Stimulated activated CD4-positive, alpha-beta T cell treated with anti-CD3 and anti-CD28 coated beads, Interleukin-1b, Interleukin-23, amount 100 ng/mL, for 48 hours (primary cell): ENCODE measurements at regions not wholly inside any gene's neighbourhood (a gene's known extent, or its start where the extent isn't known, plus 50 kb on each side); places are given as distances from the start of the nearest gene placed in this dataset.
A peak's percentile ranks its signal among the peaks of the same experiment; 100 is the strongest.
"Not testable (repeated sequence)": the region's sequence is repeated elsewhere in the genome, so short reads cannot be mapped to it uniquely, and the experiment has no call there.

Experiments
- DNase-seq: peaks from one replicate; pipeline ENCODE4 v3.0.0-alpha.2; 2020

DNA sequence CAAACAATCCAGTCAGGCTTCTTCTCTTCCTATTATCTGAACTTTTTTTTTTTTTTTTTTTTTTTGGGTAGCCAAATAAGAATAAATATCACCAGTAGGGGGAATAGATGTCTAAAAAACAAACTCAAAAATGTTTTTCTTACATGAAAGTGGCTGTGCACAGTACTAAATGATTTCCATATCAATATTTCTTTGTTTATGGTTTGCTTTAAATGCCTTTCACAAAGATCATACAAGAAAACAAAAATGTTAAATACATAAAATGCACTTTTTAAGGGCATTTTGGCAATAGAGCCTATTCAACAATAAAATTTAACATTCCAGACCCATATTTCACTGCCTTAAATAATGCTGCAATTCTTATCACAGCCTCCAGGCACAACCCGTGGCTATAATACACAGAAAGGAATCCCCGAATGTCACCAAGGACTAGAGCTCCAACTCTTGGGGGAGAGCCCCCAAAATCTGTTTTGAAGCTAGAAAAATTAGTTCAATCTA is 91.1 kb upstream of the TBCA start:
- no peak for DNase-seq

DNA sequence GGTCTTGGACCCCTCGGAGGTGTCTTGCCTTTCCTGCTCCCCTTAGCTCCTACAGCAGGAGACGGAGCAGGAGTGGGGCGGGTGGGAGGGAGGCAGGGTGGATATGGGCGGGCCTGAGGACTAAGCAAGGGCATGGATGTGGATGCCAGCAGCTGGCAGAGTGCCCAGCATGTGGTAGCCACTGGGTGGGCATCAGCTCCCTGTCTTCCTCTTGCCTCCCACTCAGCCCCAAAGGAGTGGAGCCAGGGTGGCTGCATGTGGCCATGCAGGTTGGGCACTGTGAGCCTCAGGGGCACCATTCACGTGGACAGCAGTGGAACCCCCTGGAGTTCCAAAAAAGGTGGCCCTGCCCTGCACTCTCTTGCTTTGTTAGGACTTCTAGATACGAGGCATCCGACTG is 90.1 kb upstream of the TBCA start:
- no peak for DNase-seq

DNA sequence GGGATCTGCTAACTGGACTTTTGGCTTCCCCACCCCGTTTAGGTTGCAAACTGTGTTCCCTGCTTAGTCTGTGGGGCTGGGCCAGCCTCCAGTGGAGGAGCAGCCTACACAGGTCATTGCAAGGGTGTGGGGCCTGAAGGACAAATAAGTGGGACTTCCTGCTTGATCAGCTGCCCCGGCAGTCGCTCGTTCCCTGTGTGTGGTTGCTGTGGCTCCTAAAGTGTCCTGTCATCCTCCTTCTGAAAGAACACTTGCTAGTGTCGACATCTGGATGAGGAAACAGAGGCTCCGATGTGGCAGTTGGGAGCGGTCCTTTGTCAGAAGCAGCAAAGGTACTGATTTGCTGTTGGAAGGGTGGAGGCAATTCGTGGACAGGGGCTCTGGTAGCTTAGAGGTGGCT is 88.9 kb upstream of the TBCA start:
- DNase-seq, result no peak

DNA sequence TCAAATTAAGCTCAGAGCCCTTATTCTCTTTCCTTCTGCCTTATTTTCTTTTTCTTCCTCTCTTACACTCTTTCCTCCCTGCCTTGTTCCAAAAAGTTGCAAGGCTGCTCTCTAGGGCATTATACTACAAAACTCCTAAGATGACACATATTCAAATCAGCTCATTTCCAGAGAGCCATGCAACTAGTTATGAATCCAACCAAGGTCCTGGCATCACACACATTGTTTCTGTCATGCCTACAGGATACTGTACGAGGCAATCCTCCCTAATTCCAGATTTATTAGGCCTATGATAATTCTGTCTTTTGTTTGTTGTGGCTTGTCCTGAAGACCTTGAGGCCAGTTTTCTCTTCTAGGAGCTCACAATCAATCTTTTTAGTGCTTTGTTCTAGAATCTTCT is 87.0 kb upstream of the TBCA start:
- DNase-seq, result no peak

DNA sequence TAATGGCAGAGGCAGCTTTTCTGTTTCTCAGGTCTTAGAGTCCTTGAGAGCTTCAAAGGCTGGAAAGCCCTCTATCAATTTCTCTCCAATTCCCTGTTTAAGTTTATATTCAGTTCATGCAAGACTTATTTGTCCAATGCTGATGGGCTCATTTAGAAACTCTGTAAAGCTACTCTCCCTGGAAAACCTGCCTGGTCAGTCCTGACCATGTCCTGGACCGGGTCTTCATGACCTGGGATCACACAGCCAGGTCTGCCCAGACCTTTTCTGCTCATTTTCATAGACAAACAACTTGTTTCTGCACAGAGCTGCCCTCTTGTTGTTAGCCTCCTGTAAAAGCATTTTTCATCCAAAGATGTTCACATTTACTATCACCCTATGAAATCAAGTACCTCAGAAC is 85.4 kb upstream of the TBCA start:
- no peak for DNase-seq

DNA sequence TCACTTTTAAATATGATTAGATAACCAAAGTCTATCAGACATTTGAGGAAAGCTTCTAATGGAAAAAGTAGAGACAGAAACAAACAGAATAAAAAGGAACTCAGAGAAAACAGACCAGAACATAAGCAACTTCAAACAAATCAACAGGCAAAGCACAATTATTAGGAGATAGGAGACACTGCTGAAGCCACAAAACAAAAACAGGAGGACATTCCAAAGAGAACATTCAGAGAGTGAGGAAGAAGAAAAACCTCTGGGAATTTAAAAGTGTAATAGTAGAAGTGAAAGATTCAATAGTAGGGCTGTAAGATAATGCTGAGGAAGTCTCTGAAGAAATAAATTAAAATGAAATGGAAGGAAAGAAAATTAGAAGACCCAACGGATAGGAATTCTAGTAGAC is 83.2 kb upstream of the TBCA start:
- DNase-seq, result no peak

DNA sequence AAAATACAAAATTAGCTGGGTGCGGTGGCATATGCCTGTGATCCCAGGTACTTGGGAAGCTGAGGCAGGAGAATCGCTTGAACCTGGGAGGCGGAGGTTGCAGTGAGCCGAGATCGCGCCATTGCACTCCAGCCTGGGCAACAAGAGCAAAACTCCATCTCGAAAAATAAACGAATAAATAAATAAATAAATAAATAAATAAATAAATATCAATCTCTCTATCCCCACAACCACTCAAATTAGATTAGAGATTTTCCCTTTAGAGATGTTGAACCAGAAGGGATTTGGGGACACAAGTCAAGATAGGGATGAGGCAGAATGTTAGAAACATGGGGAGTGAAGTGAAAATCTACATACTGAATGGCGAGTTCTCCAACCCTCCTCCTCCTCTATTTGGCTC is 82.5 kb upstream of the TBCA start:
- DNase-seq, result not testable (repeated sequence)

DNA sequence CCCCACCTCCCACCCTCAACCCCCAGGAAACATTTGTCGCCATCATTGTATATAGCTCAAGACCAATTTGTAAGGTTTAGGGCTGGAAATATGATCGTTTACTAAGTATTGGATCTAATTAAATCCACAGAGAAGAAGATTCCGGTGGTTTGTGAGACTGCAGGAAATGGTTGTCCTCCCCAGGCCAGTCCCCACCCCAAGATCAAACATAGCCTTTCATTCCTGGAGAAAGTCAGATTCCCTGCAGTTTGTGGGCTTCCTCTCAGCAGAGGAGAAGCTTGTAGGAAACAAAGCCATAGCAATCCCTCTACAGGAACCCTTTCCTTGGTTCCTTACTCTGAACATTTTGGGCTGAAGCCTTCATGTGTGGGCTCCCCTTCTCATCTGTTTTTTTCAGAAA is 79.2 kb upstream of the TBCA start:
- DNase-seq, result no peak

DNA sequence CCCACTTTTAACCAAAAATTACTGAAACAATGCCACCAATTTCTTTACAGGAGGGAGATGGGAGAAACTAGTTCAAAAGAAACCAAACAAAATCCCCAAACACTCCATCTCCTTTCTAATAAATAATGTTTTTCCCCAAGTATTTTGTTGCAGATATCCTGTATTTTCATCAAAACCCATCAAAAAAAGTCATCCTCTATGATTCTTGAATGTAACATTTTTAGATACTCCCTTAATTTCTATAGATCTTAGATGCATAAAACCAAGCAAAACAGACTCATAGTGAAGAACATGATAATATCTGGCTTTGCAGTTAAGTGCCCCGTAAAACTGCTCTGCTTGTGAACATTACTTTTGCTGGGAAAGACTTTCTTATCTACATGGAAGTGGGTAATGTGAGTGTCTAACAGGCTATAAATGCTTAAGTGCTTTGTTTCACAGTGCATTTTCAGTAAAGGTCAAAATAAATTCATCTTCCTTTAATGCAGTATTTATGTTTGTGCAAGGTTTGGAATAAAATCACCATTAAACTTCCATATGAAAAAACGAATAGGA is 77.3 kb upstream of the TBCA start:
- DNase-seq, result no peak

DNA sequence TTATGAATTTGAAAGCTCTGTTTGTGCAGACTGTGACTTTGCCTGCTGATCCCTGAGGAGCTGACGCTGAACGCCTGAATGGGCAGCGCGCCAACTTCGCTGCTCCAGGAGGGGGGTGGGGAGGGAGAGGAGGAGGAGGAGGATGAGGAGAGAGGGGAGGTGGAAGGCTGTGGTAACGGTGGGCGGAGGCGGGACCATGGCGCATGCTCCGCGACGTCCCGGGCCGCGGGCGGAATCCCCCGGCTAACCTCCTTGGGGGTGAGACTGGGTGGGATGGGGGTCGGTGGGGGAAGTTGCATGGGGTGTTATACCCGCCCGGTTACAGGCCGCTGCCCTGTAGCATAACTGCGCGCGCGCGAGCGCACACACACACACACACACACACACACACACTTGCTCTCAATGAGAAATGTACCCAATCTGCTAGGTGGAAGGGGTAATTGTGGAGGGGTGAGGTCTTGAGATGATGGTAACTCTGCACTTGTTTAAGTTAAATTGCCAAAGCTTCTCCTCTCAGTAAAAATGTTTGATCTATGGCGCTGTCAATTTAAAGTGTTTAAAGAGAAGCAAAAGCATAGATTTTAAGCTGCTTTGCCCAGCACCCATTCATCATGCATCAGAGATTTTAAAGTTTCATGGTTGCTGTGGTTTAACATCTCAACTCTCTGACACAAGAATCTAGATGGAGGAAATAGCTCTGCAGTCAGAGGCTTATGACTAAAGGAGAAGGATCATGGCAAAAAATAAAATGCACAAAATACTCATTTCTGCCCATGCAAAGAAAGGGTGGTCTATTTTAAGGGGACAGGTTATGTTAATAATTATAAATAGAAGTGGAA is 76.6 kb upstream of the TBCA start:
- peak; percentile 14 for DNase-seq

DNA sequence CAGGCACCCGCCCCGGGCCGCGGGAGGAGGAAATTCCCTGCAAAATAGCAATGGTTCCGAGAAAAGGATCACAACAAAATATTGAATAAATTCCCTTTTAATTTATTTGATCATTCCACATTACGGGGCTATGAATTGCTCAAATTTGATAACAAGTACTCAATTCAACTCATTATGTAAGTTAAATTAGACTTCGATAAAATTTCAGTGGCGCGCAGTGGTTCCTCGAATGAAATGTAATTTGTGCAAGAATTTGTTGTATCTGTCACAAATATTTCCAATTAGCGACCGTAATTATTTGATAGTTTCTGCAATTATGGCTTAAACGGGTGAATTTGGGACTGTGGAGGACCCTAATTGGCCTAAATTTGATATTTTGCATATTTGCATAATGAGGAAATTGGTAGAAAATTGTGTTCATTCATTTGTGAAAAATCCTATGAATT is 76.0 kb upstream of the TBCA start:
- DNase-seq, result no peak

DNA sequence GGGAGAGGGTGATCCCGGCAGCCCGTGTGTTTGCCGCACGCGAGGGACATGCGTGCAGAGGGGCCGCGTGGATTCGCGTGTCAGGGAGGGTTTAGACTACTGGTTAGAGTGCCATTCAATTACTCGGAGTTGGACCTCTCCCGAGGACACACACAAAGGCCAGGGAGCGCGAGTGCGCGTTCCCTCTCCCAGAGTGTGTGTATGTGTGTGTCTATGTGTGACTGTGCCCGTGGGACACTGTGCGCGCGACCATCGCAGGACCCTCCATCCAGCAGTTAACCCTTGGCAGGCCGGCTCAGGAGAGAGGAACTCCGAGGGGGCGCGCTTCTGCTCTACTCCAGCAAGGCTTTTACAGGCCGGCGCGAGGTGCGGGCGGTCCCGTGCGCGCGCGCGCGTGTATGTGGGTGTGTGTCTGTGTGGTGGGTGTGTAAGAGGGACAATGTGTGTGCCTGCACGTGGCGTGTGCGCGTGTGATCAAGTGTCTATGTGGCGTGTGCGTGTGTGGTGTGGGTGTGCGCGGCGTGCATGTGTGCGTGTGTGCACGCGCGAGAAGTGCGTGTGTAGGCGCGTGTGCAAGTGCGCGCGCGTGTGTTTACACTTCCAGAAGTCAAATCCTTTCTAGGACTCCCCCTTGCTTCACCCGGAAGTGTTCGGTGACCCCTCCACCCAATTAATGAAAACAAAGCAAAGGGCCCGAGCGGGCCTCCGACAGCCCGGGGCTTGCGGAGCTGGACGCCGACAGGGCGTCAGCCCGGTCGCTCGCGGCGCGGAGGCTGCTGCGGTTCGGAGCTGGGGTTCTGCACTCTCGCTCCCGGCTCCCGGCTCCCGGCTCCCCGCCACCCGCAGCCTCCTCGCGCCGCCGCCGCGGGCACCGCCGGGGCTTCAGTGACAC is 75.3 kb upstream of the TBCA start:
- no peak for DNase-seq

DNA sequence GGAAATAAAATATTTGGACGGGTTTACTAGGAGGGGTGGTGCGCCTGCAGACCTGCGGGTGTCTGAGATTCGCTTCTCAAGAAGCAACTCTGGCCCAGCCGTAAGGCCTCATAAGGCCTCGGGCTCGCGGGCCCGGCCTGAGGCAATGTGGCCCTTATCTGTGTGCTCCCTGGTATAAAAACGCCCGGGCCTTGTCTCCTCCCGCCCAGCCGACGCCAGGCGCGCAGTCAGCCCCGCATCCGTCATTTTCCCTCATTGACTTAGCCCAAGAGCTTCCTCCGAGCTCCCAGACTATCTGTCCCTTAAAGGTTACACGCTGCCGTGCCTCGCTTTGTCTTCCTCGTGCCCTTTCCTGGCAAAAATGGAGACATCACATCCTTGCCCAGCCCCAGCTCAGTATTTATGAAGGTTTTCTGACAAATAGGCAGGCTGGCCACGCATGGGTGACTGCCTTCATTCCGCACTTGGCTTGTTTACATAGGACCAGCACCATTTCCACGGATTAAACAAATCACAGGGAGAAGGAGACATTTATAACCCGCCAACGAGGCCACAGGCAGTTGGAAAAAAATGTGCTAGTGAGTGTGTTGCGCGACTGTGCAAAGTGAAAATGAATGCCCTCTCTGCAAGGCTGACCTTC is 74.5 kb upstream of the TBCA start:
- DNase-seq, result no peak

DNA sequence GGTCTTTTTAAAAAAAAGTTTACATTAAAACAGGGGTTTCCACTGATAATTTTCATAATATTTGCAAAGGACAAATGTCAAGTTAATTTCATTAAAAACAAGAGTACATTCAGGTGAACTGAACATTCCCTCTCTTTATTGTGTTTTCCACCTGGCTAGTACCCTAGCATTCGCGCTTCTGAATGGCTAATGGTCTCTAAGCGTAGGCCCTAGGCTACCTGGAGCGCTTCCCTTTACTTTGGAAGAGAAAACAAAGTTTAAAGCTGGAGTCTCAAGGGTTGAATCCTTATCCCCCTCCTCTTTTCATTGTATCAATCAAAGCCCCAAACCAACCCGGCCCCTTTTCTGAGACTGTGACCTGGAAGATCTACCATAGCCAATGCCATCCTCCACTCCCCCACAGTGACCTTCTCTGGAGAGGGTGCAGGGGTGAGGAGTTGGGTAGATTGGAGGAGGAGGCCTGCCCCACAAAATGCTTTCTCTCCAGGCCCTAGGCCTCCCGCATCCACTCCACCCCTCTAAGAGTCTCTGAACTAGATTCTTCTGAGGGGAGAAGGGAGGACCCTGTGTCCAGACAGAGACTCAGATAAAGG is 73.3 kb upstream of the TBCA start:
- DNase-seq, result no peak

DNA sequence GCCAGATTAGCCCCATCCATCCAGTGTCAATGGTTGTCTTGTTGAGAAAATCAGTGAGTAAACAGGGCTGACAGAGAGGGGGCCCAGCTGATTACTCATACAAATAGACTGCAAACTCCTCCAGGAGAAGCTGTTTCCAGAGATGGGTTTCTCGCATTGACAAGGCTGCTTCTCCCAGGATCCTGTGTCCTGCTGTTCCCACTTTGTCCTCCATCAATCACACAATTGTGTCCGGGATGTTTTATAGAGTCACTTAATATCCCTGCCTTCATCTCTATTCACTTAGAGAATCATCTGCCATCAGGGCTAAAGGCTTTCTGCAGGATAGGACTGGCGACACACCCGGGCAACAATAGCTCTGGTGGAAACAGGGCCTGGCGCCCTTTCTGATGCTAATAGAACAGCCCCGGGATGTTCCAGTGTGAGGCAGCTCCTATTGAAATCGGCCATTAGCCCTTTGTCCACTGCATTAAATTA is 71.7 kb upstream of the TBCA start:
- DNase-seq, result no peak

DNA sequence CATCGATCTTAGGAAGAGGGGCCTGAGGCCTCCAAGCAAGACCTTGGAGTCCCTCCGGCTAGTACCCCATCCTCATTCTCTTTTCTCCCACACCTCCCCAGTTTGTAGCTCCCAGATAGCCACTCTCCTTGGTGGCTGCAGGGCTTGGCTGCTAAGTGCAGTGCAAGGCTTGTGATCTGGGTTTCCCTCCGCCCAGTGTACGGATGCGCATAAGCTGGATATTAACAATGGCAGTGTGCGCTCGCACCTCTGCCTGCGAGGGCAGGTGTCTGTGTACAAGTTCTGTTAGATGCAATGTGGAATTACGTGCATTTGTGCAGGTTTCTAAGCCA is 71.0 kb upstream of the TBCA start:
- DNase-seq, result no peak

DNA sequence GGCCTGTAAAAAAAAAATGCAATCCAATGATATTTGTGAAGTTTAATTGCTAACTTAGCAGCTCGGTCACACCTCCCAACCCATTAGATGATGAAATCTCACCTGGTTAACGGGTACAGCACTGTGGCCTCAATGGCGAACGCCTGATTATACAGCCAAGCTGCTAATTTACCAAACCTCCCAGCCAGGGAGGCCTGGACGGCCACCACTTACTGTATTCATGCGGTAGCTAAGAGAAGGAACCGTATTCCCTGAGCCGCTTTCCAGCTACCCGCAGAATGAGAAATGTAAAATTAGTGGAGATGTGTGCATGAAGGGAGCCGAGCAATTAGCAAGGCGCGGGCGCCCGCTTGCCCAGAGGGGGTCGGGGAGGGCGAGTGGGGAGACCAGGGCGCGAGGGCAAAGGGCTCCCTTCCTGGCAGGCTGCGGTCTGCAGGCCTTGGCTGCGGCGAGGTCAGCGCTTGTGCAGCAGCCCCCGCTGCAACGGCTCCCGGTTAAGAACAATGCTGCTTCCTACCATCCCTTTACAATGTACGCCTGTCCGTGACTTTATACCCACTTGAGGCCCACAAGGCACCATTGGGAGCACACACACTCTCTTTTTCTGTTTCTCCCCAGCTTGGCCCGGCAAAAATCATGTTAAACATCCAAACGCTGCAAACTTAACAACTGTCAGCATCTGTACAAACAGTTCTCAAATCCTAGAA is 70.4 kb upstream of the TBCA start:
- DNase-seq, result no peak

DNA sequence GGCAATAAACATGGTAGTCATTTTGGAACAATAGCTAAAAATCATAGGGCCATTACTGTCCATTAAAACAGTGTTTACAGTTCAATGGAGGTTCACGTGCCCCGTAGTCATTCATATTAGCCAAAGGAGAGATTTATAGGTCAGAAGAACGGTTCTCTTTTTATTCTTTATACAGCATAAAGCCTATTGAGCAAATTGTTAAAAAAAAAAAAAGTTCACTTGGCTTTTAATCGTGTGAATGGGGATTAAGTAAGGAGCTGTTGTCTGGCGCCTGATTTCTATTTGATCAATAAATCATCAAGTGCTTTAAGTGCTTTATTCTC is 69.1 kb upstream of the TBCA start:
- no peak for DNase-seq

DNA sequence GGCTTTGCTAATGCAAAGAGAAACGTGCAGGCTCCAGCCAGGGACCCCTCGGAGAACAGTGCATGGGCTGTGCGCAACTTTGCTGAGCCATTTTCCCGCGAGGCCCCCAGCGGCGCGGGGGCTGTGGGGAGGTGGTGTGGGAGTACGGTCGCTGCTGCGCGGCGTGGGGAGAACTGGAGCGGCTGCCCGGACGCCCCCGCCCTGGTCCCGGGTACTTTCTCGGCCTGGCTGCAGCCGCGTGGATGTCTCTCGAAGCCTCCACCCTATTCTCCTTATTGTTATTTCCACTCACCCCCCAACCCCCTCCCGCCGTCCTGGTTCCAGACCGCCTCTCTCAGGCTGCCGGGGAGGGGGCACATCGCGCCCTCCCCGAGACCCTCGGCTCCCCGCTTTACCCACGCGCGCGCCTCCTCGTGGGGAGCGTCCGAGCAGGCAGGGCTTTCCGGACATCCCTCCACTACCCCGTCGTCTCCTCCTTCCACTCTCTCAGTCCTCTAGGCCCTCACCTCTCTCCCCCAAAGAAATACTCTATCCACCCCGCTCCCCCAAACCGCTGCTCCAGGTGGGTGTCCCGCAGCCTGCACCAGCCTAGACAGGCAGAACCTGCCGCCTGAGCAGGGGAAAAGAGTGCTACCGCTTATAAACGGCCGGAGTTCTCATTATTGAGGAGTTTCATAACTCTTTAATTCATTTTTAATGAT is 68.6 kb upstream of the TBCA start:
- DNase-seq, result no peak

DNA sequence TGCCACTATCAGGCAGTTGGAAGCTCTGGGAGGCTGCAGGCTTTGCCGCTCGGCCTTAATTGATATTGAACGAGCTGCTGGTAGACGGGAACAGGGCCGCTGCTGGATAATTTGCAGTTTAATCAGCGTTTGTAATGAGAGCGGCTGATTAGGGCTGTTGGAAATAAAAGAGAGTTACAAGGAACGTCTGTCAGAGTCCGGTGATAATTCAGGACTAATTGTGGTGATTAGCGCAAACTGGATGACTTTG is 68.2 kb upstream of the TBCA start:
- DNase-seq, result no peak

DNA sequence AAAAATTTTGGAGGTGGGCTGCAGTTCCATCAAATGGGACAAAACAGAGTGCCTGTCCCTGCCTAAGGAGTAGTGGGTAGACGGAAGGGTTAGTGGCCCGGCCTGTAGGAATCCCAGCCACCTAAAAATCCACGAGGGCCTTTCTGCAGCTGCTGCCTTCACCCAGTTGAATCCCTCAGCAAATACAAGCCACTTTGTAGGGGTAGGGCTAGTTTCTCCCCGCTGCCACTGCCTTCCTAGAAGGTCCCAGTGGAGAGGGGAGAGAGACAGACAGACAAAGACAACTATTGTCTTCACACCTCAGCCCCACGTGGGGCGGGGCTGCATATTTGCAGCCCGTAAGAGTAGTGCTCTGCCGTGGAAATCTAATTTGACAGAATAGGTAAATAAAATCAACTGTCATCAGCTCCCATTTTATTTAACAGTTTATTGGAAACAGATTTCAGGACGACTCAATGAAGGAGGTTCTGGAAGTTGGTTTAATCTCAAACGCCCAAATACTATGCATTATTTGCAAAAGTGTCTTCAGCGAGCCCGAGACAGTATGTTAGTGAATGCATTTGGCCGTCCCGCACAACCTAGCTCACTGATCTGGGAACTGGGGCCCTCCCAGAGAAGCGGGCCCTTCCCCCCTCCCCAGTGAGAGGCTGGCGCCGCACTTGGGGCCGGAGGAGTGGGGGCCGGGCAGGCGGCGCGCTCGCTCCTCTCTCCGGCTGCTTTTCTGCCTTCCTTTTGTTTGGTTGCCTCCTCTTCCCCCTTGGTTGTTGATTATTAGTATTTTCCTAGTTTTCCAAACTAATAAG is 67.6 kb upstream of the TBCA start:
- DNase-seq, result no peak
